Left ventricle myocardium inferior (tissue), 1 donor: ENCODE measurements at regions not wholly inside any gene's neighbourhood (a gene's known extent, or its start where the extent isn't known, plus 50 kb on each side); places are given as distances from the start of the nearest gene placed in this dataset.
"Not testable (repeated sequence)": the region's sequence is repeated elsewhere in the genome, so short reads cannot be mapped to it uniquely, and the experiment has no call there.

Source experiments
- DNase-seq: peaks from one replicate; pipeline ENCODE4 v3.0.0-alpha.2; 2020
- H3K27ac ChIP-seq: fragments of 200-600 bp; replicated peaks from 2 replicates; pipeline ENCODE4 v1.8.0; 2021
- H3K27me3 ChIP-seq: fragments of 200-600 bp; 2 replicates; pipeline ENCODE4 v1.8.0; 2021; ENCODE audit warnings: low read depth
- H3K36me3 ChIP-seq: fragments of 200-600 bp; 2 replicates; pipeline ENCODE4 v1.8.0; 2021
- H3K4me1 ChIP-seq: fragments of 200-600 bp; 2 replicates; pipeline ENCODE4 v1.8.0; 2021
- H3K4me3 ChIP-seq: fragments of 200-600 bp; 2 replicates; pipeline ENCODE4 v1.8.0; 2021; ENCODE audit warnings: mild to moderate bottlenecking, moderate library complexity
- H3K9me3 ChIP-seq: fragments of 200-600 bp; replicated peaks from 2 replicates; pipeline ENCODE4 v1.8.0; 2021
- CTCF ChIP-seq: fragments of 200-600 bp; IDR thresholded peaks from 2 replicates; pipeline ENCODE4 v1.8.0; 2021; ENCODE audit warnings: antibody characterized with exemption, mild to moderate bottlenecking, borderline replicate concordance
- intact Hi-C: fragments of 100-400 bp; cut with micrococcal nuclease; formaldehyde crosslinking; loops from one replicate; pipeline ENCODE4 v1.11.0; 2022
- donor health status: DM: no; HTN: yes; CAD: no; lungs with severe emphysema.

- no peaks in the 10 kb centered on the region for H3K36me3 ChIP-seq
- no peak overlapping the region for H3K27ac ChIP-seq
- DNase-seq = no peak
- H3K9me3 ChIP-seq = no peaks in the 10 kb centered on the region
- H3K4me3 ChIP-seq = no peak overlapping the region
- peaks cover 13% of the 10 kb centered on the region for H3K4me1 ChIP-seq
- H3K27me3 ChIP-seq = no peaks in the 10 kb centered on the region
- intact Hi-C loops = no loop called here
- TF ChIP-seq CTCF = no peak
Measured at GRCh38 chr16:79946252-79946651, 345.7 kb upstream of the MAF start.

GRCh38 chr16:79943736-79944135 lies 343.2 kb upstream of the MAF start:
- no peak for TF ChIP-seq CTCF

GRCh38 chr16:79938575-79938974 lies 338.0 kb upstream of the MAF start:
- Histone ChIP-seq H3K36me3 (no peaks in the 10 kb centered on the region), H3K27ac (no peak overlapping the region), H3K27me3 (no peaks in the 10 kb centered on the region), H3K9me3 (no peaks in the 10 kb centered on the region), H3K4me1 (no peaks in the 10 kb centered on the region), H3K4me3 (no peak overlapping the region)
- intact Hi-C loops = no loop called here
- DNase-seq = no peak
- no peak for TF ChIP-seq CTCF

More at GRCh38 chr16:79943736-79944135, 343.2 kb upstream of the MAF start:
- no peak overlapping the region for H3K27ac ChIP-seq
- peaks cover 6% of the 10 kb centered on the region for H3K4me1 ChIP-seq
- no peak for DNase-seq
- H3K36me3 ChIP-seq = no peaks in the 10 kb centered on the region
- H3K27me3 ChIP-seq = no peaks in the 10 kb centered on the region
- H3K4me3 ChIP-seq = no peak overlapping the region
- no peaks in the 10 kb centered on the region for H3K9me3 ChIP-seq
- intact Hi-C loops = no loop called here

GRCh38 chr16:79937671-79938070 lies 337.1 kb upstream of the MAF start:
- H3K27me3 ChIP-seq, H3K9me3 ChIP-seq, H3K36me3 ChIP-seq, intact Hi-C loops, DNase-seq, H3K4me3 ChIP-seq, H3K27ac ChIP-seq, H3K4me1 ChIP-seq: not testable (repeated sequence)

- no peak overlapping the region for H3K27ac ChIP-seq
Measured at GRCh38 chr16:79933603-79934002, 333.1 kb upstream of the MAF start.

GRCh38 chr16:79932572-79932971 lies 332.0 kb upstream of the MAF start:
- H3K4me1 ChIP-seq = no peaks in the 10 kb centered on the region
- H3K27ac ChIP-seq = no peak overlapping the region
- intact Hi-C loops = no loop called here
- DNase-seq = no peak
- TF ChIP-seq CTCF = no peak
- H3K27me3 ChIP-seq = no peaks in the 10 kb centered on the region
- H3K4me3 ChIP-seq = no peak overlapping the region
- no peaks in the 10 kb centered on the region for H3K36me3 ChIP-seq
- no peaks in the 10 kb centered on the region for H3K9me3 ChIP-seq

More at GRCh38 chr16:79933603-79934002, 333.1 kb upstream of the MAF start:
- Histone ChIP-seq H3K4me1 (no peaks in the 10 kb centered on the region), H3K4me3 (no peak overlapping the region), H3K27me3 (no peaks in the 10 kb centered on the region), H3K36me3 (no peaks in the 10 kb centered on the region), H3K9me3 (no peaks in the 10 kb centered on the region)
- TF ChIP-seq CTCF = no peak
- intact Hi-C loops = no loop called here
- no peak for DNase-seq
